Tibial artery (tissue), 4 donors: ENCODE measurements at regions not wholly inside any gene's neighbourhood (a gene's known extent, or its start where the extent isn't known, plus 50 kb on each side); places are given as distances from the start of the nearest gene placed in this dataset.

ENCODE experiments used
- DNase-seq, 2 donors: peaks; one replicate each; pipeline ENCODE4 v3.0.0-alpha.2; 2019
- H3K27ac ChIP-seq, 2 donors: fragments of 200-600 bp; sonication (generic) in 1 of 2; 1 replicate in 1 of 2; 2 replicates in 1 of 2; pipeline ENCODE4 v1.5.1; 2018 to 2019; ENCODE audit warnings: mild to moderate bottlenecking in 1 of 2
- H3K27me3 ChIP-seq, 2 donors: fragments of 200-600 bp; sonication (generic) in 1 of 2; one replicate each; pipeline versions ENCODE4 v1.5.1 to v1.6.0; 2016 to 2019
- H3K36me3 ChIP-seq, 3 donors: fragments of 200-600 bp; sonication (generic) in 2 of 3; one replicate each; pipeline ENCODE4 v1.5.1; 2016 to 2019; ENCODE audit warnings: mild to moderate bottlenecking in 2 of 3
- H3K4me1 ChIP-seq, 4 donors: fragments of 200-600 bp; sonication (generic) in 2 of 4; 1 replicate in 3 of 4; 2 replicates in 1 of 4; pipeline ENCODE4 v1.5.1; 2016 to 2019
- H3K4me3 ChIP-seq, 2 donors: fragments of 200-600 bp; sonication (generic) in 1 of 2; 1 replicate in 1 of 2; 2 replicates in 1 of 2; pipeline ENCODE4 v1.5.1; 2018 to 2019; ENCODE audit warnings: mild to moderate bottlenecking in 2 of 2
- H3K9me3 ChIP-seq, 3 donors: fragments of 200-600 bp; sonication (generic) in 1 of 3; one replicate each; pipeline ENCODE4 v1.5.1; 2016 to 2019
- intact Hi-C: fragments of 100-400 bp; cut with DNase I; formaldehyde crosslinking; loops from one replicate; pipeline ENCODE4 v1.15.0; 2023; ENCODE audit warnings: low total_unique reads
- TF ChIP-seq, protein P1 (sequence below), 2 experiments: fragments of 200-600 bp in 1 of 2; fragments of 450-650 bp in 1 of 2; IDR thresholded peaks; one replicate each; pipeline ENCODE4 v1.5.1; 2017 to 2019; ENCODE audit warnings: antibody characterized with exemption in 2 of 2, mild to moderate bottlenecking in 1 of 2, moderate library complexity in 1 of 2

DNA sequence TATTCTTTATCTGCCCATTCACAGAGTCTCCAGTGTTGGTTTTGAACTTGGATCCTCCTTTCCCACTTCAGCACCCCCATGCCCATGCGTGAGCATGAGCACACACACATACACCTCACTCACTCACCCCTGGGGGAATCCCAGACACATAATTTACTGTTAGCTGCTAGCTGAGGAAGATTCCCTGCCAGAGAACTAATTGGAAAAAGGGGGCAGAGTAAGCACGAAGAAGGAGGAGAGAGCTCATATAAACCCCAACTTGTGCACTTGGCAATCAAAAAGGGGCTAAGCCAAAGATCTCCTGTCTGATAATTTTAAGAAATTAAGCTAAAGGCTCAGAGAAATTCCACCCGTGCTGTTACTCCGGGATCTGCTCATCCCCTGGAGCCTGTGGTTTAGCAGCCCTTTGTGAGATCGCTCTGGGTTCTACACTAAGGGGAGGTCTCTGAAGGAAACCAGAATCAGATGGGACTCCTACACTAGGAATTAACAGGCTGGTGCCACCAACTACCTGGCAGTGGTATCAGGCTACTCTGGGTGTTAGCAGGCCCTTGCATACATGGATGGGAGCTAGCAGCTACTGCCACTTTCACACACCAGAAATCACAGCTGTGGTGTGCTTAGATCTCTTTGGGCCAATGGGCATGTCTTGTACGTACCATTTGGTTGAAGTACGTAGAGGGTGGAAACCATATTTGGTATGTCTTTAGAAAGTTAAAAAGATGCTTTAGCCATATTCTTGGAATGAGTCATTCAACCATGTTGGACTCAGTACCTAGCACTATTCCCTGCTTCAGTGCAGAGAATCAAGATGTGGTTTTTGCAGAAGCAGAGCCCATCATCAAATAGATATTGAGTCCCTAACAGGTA, 95.6 kb upstream of the SLC14A2 start:
- DNase-seq = no peak
- Histone ChIP-seq H3K27ac (peak overlapping the region; percentile 77 to 88), H3K36me3 (no peaks in the 10 kb centered on the region), H3K9me3 (no peaks in the 10 kb centered on the region), H3K4me1 (peaks cover 0 to 88% (median 67%) of the 10 kb centered on the region in 4 donors), H3K4me3 (no peak overlapping the region), H3K27me3 (no peaks in the 10 kb centered on the region)
- intact Hi-C loops = no loop called here
- TF ChIP-seq, protein P1, sequence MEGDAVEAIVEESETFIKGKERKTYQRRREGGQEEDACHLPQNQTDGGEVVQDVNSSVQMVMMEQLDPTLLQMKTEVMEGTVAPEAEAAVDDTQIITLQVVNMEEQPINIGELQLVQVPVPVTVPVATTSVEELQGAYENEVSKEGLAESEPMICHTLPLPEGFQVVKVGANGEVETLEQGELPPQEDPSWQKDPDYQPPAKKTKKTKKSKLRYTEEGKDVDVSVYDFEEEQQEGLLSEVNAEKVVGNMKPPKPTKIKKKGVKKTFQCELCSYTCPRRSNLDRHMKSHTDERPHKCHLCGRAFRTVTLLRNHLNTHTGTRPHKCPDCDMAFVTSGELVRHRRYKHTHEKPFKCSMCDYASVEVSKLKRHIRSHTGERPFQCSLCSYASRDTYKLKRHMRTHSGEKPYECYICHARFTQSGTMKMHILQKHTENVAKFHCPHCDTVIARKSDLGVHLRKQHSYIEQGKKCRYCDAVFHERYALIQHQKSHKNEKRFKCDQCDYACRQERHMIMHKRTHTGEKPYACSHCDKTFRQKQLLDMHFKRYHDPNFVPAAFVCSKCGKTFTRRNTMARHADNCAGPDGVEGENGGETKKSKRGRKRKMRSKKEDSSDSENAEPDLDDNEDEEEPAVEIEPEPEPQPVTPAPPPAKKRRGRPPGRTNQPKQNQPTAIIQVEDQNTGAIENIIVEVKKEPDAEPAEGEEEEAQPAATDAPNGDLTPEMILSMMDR (IDR thresholded peaks at IDR 0.05) = no peak

DNA sequence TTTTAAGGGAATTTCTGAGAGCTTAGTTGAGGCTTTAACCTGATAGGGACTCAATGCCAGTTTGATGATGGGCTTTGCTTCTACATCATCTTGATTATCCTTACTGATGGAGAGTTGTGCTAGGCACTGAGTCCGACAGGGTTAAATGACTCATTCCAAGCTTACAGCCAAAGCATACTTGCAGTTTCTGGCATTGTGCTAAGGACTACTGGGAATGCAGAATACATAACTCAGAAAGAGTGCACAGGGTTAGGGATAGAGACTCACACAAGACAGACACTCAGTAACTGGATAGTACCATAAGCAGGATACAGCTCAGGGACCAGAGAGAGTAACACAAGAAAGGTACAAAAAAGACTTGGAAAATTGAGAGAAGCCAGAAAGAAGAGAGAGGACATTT, 94.1 kb upstream of the SLC14A2 start:
- TF ChIP-seq, protein P1 (IDR thresholded peaks at IDR 0.05) = no peak
- Histone ChIP-seq H3K4me1 (peaks cover 0 to 86% (median 68%) of the 10 kb centered on the region in 4 donors), H3K9me3 (no peaks in the 10 kb centered on the region), H3K27me3 (no peaks in the 10 kb centered on the region), H3K27ac (peak overlapping the region; percentile 77 to 88), H3K36me3 (no peaks in the 10 kb centered on the region), H3K4me3 (no peak overlapping the region)
- DNase-seq = no peak
- intact Hi-C loops = no loop called here

DNA sequence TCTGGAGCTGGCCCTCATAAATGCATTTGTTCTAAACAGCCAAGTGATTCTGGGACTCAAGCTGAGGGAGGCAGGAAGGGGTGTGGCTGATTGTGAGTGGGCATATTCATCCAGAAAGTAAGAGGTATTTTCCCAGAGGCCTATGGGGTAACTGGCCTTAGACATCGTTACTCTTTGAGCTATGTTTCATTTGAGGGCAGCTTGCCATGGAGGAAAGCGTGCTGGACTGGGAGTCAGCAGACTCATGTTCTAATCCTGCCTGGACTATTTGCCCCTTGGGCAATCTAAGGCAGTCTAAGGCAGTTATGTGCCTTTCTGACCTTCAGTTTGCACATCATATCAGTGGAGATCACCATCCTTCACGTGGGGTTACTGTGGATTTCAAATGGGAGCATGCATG, 93.5 kb upstream of the SLC14A2 start:
- peaks cover 0 to 86% (median 62%) of the 10 kb centered on the region in 4 donors for H3K4me1 ChIP-seq
- no peaks in the 10 kb centered on the region for H3K27me3 ChIP-seq
- peak overlapping the region; percentile 77 to 88 for H3K27ac ChIP-seq
- no peaks in the 10 kb centered on the region for H3K9me3 ChIP-seq
- TF ChIP-seq, protein P1 (IDR thresholded peaks at IDR 0.05) = no peak
- intact Hi-C loops = no loop called here
- H3K4me3 ChIP-seq = no peak overlapping the region
- no peaks in the 10 kb centered on the region for H3K36me3 ChIP-seq
- DNase-seq = peak; percentile 76 to 89

DNA sequence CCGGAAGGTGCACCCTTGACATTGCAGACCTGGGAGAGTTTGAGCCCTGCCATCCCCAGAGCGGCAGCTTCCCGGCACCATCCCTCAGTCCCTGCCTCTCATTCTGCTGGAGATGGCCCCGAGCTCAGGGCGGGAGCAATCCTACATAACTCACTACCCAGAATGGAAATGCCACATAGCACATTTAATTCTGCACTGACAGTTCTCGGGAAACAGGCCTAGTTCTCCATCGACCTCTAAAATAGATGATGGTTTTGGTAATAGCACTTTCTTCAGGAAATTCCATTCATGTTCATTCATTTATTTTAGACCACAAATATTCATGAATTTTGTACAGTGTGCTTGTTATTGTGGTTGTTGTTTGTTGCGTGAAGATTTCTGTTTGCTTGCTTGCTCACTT, 92.9 kb upstream of the SLC14A2 start:
- Histone ChIP-seq H3K36me3 (no peaks in the 10 kb centered on the region), H3K4me1 (peaks cover 0 to 80% (median 56%) of the 10 kb centered on the region in 4 donors), H3K4me3 (no peak overlapping the region), H3K27ac (peak overlapping the region; percentile 77 to 88), H3K9me3 (no peaks in the 10 kb centered on the region), H3K27me3 (no peaks in the 10 kb centered on the region)
- DNase-seq = peak in 1 of 2 donors; percentile 73
- TF ChIP-seq, protein P1 (IDR thresholded peaks at IDR 0.05) = no peak
- intact Hi-C loops = no loop called here

DNA sequence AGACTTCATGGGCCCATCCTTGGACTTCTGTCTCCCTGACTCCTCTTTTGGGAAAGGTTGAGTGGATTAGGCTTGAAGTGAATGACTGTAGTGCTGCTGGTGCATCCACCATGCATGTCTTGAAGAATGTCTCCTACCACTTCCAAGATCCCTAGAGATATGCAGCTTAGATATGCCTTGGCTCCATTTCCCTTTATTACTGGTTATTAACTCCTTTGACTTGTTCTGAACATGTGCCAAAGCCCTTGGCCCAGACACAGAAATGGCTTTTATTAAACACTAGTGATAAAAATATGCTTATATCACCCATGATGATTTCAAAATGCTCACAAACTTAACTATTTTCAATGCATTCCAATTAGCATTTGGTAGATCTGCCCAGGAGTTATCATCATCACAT, 90.0 kb upstream of the SLC14A2 start:
- TF ChIP-seq, protein P1 (IDR thresholded peaks at IDR 0.05) = no peak
- Histone ChIP-seq H3K36me3 (no peaks in the 10 kb centered on the region), H3K27ac (peak overlapping the region in 1 of 2 donors; percentile 33), H3K9me3 (no peaks in the 10 kb centered on the region), H3K4me1 (peaks cover 0 to 51% (median 36%) of the 10 kb centered on the region in 4 donors), H3K4me3 (no peak overlapping the region), H3K27me3 (no peaks in the 10 kb centered on the region)
- no peak for DNase-seq
- intact Hi-C loops = no loop called here
